HG03457 (cell line): ENCODE measurements at regions not wholly inside any gene's neighbourhood (a gene's known extent, or its start where the extent isn't known, plus 50 kb on each side); places are given as distances from the start of the nearest gene placed in this dataset.

Source experiments
- ATAC-seq: cut with Tn5 transposase; IDR thresholded peaks from one replicate; pipeline ENCODE4 v1.9.1; 2021; ENCODE audit warnings: moderate number of reproducible peaks; ENCODE audit not compliant: unreplicated experiment

- no peak for ATAC-seq
Measured at GRCh38 chr15:31151301-31152233, 50.0 kb upstream of the TRPM1 start.

- ATAC-seq: no peak
Measured at GRCh38 chr15:31153531-31153930, 52.0 kb upstream of the TRPM1 start.

GRCh38 chr15:31155151-31155550 lies 53.6 kb upstream of the TRPM1 start:
- ATAC-seq: no peak

GRCh38 chr15:31156226-31156625 lies 54.7 kb upstream of the TRPM1 start:
- no peak for ATAC-seq

- no peak for ATAC-seq
Measured at GRCh38 chr15:31156808-31157207, 55.3 kb upstream of the TRPM1 start.

GRCh38 chr15:31157644-31158069 lies 56.1 kb upstream of the TRPM1 start:
- no peak for ATAC-seq

- ATAC-seq: no peak
Measured at GRCh38 chr15:31158858-31159569, 57.5 kb upstream of the TRPM1 start.

GRCh38 chr15:31159837-31160236 lies 58.3 kb upstream of the TRPM1 start:
- no peak for ATAC-seq

- ATAC-seq: no peak
Measured at GRCh38 chr15:31160297-31160696, 58.8 kb upstream of the TRPM1 start.

GRCh38 chr15:31160740-31161495 lies 59.4 kb upstream of the TRPM1 start:
- ATAC-seq: no peak

GRCh38 chr15:31161951-31162350 lies 60.4 kb upstream of the TRPM1 start:
- no peak for ATAC-seq

- ATAC-seq: no peak
Measured at GRCh38 chr15:31162721-31163510, 61.4 kb upstream of the TRPM1 start.

GRCh38 chr15:31163769-31164572 lies 62.4 kb upstream of the TRPM1 start:
- ATAC-seq: no peak

GRCh38 chr15:31164573-31164912 lies 63.0 kb upstream of the TRPM1 start:
- ATAC-seq: no peak

- ATAC-seq: no peak
Measured at GRCh38 chr15:31169558-31169957, 68.0 kb upstream of the TRPM1 start.

- no peak for ATAC-seq
Measured at GRCh38 chr15:31171731-31172130, 70.2 kb upstream of the TRPM1 start.

- ATAC-seq: no peak
Measured at GRCh38 chr15:31172606-31173005, 71.1 kb upstream of the TRPM1 start.

GRCh38 chr15:31173790-31174450 lies 72.4 kb upstream of the TRPM1 start:
- no peak for ATAC-seq

- ATAC-seq: no peak
Measured at GRCh38 chr15:31175484-31175883, 74.0 kb upstream of the TRPM1 start.
